Panc1 (cell line): ENCODE measurements at regions not wholly inside any gene's neighbourhood (a gene's known extent, or its start where the extent isn't known, plus 50 kb on each side); places are given as distances from the start of the nearest gene placed in this dataset.

Experiments used
- CTCF ChIP-seq: fragments of 450-650 bp; IDR thresholded peaks from 2 replicates; pipeline ENCODE4 v1.5.1; 2017; ENCODE audit warnings: mild to moderate bottlenecking
- SIN3A ChIP-seq: IDR thresholded peaks from 2 replicates; pipeline ENCODE4 v1.6.1; 2012; ENCODE audit warnings: low read depth, mild to moderate bottlenecking, low read length, moderate library complexity, borderline replicate concordance; ENCODE audit not compliant: insufficient read depth
- TF ChIP-seq, protein P1 (sequence below), 2 experiments: IDR thresholded peaks; 2 replicates each; pipeline ENCODE4 v1.6.1; 2011 to 2012; ENCODE audit warnings: low read depth in 2 of 2, control low read depth in 1 of 2, low read length in 1 of 2, mild to moderate bottlenecking in 1 of 2, moderate library complexity in 1 of 2; ENCODE audit not compliant: insufficient read depth in 1 of 2

GRCh38 chr6:134520181-134521115, 202.5 kb upstream of the SGK1 start:
- no peak for TF ChIP-seq CTCF
- no peak for TF ChIP-seq SIN3A
- TF ChIP-seq, protein P1, sequence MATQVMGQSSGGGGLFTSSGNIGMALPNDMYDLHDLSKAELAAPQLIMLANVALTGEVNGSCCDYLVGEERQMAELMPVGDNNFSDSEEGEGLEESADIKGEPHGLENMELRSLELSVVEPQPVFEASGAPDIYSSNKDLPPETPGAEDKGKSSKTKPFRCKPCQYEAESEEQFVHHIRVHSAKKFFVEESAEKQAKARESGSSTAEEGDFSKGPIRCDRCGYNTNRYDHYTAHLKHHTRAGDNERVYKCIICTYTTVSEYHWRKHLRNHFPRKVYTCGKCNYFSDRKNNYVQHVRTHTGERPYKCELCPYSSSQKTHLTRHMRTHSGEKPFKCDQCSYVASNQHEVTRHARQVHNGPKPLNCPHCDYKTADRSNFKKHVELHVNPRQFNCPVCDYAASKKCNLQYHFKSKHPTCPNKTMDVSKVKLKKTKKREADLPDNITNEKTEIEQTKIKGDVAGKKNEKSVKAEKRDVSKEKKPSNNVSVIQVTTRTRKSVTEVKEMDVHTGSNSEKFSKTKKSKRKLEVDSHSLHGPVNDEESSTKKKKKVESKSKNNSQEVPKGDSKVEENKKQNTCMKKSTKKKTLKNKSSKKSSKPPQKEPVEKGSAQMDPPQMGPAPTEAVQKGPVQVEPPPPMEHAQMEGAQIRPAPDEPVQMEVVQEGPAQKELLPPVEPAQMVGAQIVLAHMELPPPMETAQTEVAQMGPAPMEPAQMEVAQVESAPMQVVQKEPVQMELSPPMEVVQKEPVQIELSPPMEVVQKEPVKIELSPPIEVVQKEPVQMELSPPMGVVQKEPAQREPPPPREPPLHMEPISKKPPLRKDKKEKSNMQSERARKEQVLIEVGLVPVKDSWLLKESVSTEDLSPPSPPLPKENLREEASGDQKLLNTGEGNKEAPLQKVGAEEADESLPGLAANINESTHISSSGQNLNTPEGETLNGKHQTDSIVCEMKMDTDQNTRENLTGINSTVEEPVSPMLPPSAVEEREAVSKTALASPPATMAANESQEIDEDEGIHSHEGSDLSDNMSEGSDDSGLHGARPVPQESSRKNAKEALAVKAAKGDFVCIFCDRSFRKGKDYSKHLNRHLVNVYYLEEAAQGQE (IDR thresholded peaks at IDR 0.05; ENCODE audit: insufficient read depth in 1 of 2, low read depth in 2 of 2, low read length in 1 of 2): no peak
